HCT116 (cell line): ENCODE measurements at regions not wholly inside any gene's neighbourhood (a gene's known extent, or its start where the extent isn't known, plus 50 kb on each side); places are given as distances from the start of the nearest gene placed in this dataset.

Source experiments
- ATAC-seq: fragments of 200-7000 bp; cut with Tn5 transposase; 2 replicates; pipeline ENCODE4 v1.9.1; 2020; ENCODE audit warnings: mild to moderate bottlenecking, moderate library complexity
- BruUV-seq: library from RNA; stranded (reverse); fragments of 400-500 nt; replicated peaks from 2 replicates; lab custom pipeline; 2021; lab: Mats Ljungman, UMichigan
- CTCF ChIA-PET: fragments of 300-600 bp; sonication (Branson Sonifier 250); formaldehyde crosslinking; loops from one replicate; lab custom pipeline; 2021; ENCODE audit warnings: antibody characterized with exemption; lab: Charles Lee
- POLR2A ChIA-PET: fragments of 300-600, 350-600 bp; sonication (Branson Sonifier 250); formaldehyde crosslinking; loops from one replicate; lab custom pipeline; 2021; ENCODE audit warnings: antibody characterized with exemption; lab: Charles Lee
- RAD21 ChIA-PET, 2 experiments: fragments of 300-600 bp; sonication (Branson Sonifier 250); formaldehyde crosslinking; loops; one replicate each; lab custom pipeline; 2023; ENCODE audit warnings: low total read pairs in 2 of 2; ENCODE audit not compliant: uncharacterized antibody in 2 of 2, unreplicated experiment in 2 of 2, low non-redundant PET in 1 of 2; lab: Charles Lee
- DNase-seq: peaks from one replicate; pipeline ENCODE4 v3.0.0-alpha.2; 2010; ENCODE audit warnings: low read depth, low spot score
- H2AFZ ChIP-seq: fragments of 200-600 bp; shearing (Covaris generic), sonication (generic); 2 replicates; pipeline ENCODE4 v1.6.1; 2017; ENCODE audit warnings: low read depth, mixed run types, mixed read lengths, antibody characterized with exemption, low read length; ENCODE audit not compliant: poor library complexity, severe bottlenecking
- H3K27ac ChIP-seq: 2 replicates; pipeline ENCODE4 v1.5.1; 2012; ENCODE audit warnings: low read depth, low read length
- H3K27me3 ChIP-seq: fragments of 200-600 bp; sonication (generic); 2 replicates; pipeline ENCODE4 v1.6.1; 2016; ENCODE audit warnings: mixed run types, low read length, mixed read lengths; ENCODE audit not compliant: insufficient read depth
- H3K36me3 ChIP-seq, 2 experiments: fragments of 200-500 bp in 1 of 2; fragments of 200-600 bp in 1 of 2; sonication (Bioruptor generic) in 1 of 2; sonication (generic) in 1 of 2; 2 replicates each; pipeline versions ENCODE4 v1.5.1 to v1.6.1; 2014 to 2016; ENCODE audit warnings: low read length in 2 of 2, inconsistent platforms in 1 of 2, mixed read lengths in 1 of 2, mixed run types in 1 of 2; ENCODE audit not compliant: insufficient read depth in 2 of 2, control insufficient read depth in 1 of 2
- H3K4me1 ChIP-seq, 2 experiments: fragments of 200-600 bp in 1 of 2; sonication (generic) in 1 of 2; 2 replicates each; pipeline versions ENCODE4 v1.5.1 to v1.6.1; 2012 to 2017; ENCODE audit warnings: low read length in 2 of 2, inconsistent platforms in 1 of 2, mild to moderate bottlenecking in 1 of 2, mixed read lengths in 1 of 2, mixed run types in 1 of 2, moderate library complexity in 1 of 2; ENCODE audit not compliant: insufficient read depth in 2 of 2, control insufficient read depth in 1 of 2
- H3K4me2 ChIP-seq: fragments of 200-600 bp; sonication (generic); 2 replicates; pipeline ENCODE4 v1.6.1; 2017; ENCODE audit warnings: mixed run types, low read length, mixed read lengths
- H3K4me3 ChIP-seq, 2 experiments: fragments of 200-600 bp in 1 of 2; sonication (generic) in 1 of 2; replicated peaks in 1 of 2; 2 replicates each; pipeline ENCODE4 v1.5.1; 2011 to 2016; ENCODE audit warnings: low read length in 2 of 2, control low read depth in 1 of 2, low read depth in 1 of 2, mild to moderate bottlenecking in 1 of 2, mixed read lengths in 1 of 2, mixed run types in 1 of 2
- H3K79me2 ChIP-seq: fragments of 200-600 bp; sonication (generic); 2 replicates; pipeline ENCODE4 v1.6.1; 2017; ENCODE audit warnings: mild to moderate bottlenecking, mixed run types, low read length, moderate library complexity, mixed read lengths; ENCODE audit not compliant: insufficient read depth
- H3K9ac ChIP-seq: fragments of 200-600 bp; sonication (generic); 2 replicates; pipeline ENCODE4 v1.6.1; 2016; ENCODE audit warnings: low read length, mixed read lengths
- H3K9me2 ChIP-seq: fragments of 200-600 bp; sonication (generic), shearing (Covaris generic); 2 replicates; pipeline ENCODE4 v1.6.1; 2017; ENCODE audit warnings: mixed run types, mild to moderate bottlenecking, moderate library complexity; ENCODE audit not compliant: insufficient read depth
- H3K9me3 ChIP-seq, 2 experiments: fragments of 200-500 bp in 1 of 2; fragments of 200-600 bp in 1 of 2; sonication (Bioruptor generic) in 1 of 2; sonication (generic) in 1 of 2; 2 replicates each; pipeline ENCODE4 v1.6.1; 2014 to 2017; ENCODE audit warnings: low read length in 2 of 2, mixed read lengths in 2 of 2, inconsistent platforms in 1 of 2, low read depth in 1 of 2, mild to moderate bottlenecking in 1 of 2, mixed run types in 1 of 2, moderate library complexity in 1 of 2; ENCODE audit not compliant: control insufficient read depth in 1 of 2, insufficient read depth in 1 of 2
- H4K20me1 ChIP-seq: fragments of 200-600 bp; sonication (generic), shearing (Covaris generic); 2 replicates; pipeline ENCODE4 v1.6.1; 2017; ENCODE audit warnings: mixed run types, mild to moderate bottlenecking, moderate library complexity; ENCODE audit not compliant: insufficient read depth
- ATF3 ChIP-seq: IDR thresholded peaks from 2 replicates; pipeline ENCODE4 v1.6.1; 2012
- ELF1 ChIP-seq: IDR thresholded peaks from 2 replicates; pipeline ENCODE4 v1.6.1; 2012; ENCODE audit warnings: low read depth, borderline replicate concordance
- EZH2 ChIP-seq: fragments of 200-600 bp; sonication (generic); IDR thresholded peaks from 2 replicates; pipeline ENCODE4 v1.6.1; 2017; ENCODE audit warnings: antibody characterized with exemption, mixed run types
- JUND ChIP-seq: IDR thresholded peaks from 2 replicates; pipeline ENCODE4 v1.6.1; 2012
- SIN3A ChIP-seq: IDR thresholded peaks from 2 replicates; pipeline ENCODE4 v1.6.1; 2012; ENCODE audit warnings: low read depth
- SRF ChIP-seq: IDR thresholded peaks from 2 replicates; pipeline ENCODE4 v1.6.1; 2012; ENCODE audit warnings: low read depth
- TCF7L2 ChIP-seq: IDR thresholded peaks from 2 replicates; pipeline ENCODE4 v1.7.0; 2011; ENCODE audit warnings: borderline replicate concordance, inconsistent platforms; ENCODE audit not compliant: insufficient read depth, insufficient read length; ENCODE audit errors: extremely low read depth
- ZBTB33 ChIP-seq: IDR thresholded peaks from 2 replicates; pipeline ENCODE4 v1.6.1; 2011; ENCODE audit warnings: mild to moderate bottlenecking, low read length, moderate library complexity; ENCODE audit not compliant: insufficient replicate concordance; ENCODE audit errors: extremely low read depth
- intact Hi-C: fragments of 100-400 bp; cut with micrococcal nuclease; formaldehyde crosslinking; loops from 2 replicates; pipeline ENCODE4 v1.10.0; 2022

- RAD21 ChIA-PET, result no interaction called here
- no peak for DNase-seq
Observed at GRCh38 chr18:39345321-39345720, 1779.7 kb upstream of the CELF4 start.

GRCh38 chr18:39344487-39344886 is 1778.9 kb upstream of the CELF4 start:
- no peak overlapping the region for H3K27ac ChIP-seq
- no peak overlapping the region for H3K4me2 ChIP-seq
- ChIA-PET CTCF (no interaction called here), RAD21 (no interaction called here), POLR2A (no interaction called here)
- BruUV-seq, result no TSS peak
- H3K36me3 ChIP-seq, result no peaks in the 10 kb centered on the region
- intact Hi-C loops, result no loop called here
- no peak overlapping the region for H3K4me3 ChIP-seq
- no peaks in the 10 kb centered on the region for H3K4me1 ChIP-seq
- H3K27me3 ChIP-seq, result no peaks in the 10 kb centered on the region
- H3K79me2 ChIP-seq, result no peaks in the 10 kb centered on the region
- H3K9me2 ChIP-seq, result no peaks in the 10 kb centered on the region
- no peak overlapping the region for H2AFZ ChIP-seq
- H3K9me3 ChIP-seq, result peaks cover 0 to 4% of the 10 kb centered on the region in 2 experiments; a peak in 1 of 4 replicates
- TF ChIP-seq SIN3A (no peak), ATF3 (no peak), SRF (no peak), ELF1 (no peak), TCF7L2 (no peak), ZBTB33 (no peak)
- H3K9ac ChIP-seq, result no peak overlapping the region
- no peaks in the 10 kb centered on the region for H4K20me1 ChIP-seq
- no peak for ATAC-seq
- DNase-seq, result no peak

More at GRCh38 chr18:39345321-39345720, 1779.7 kb upstream of the CELF4 start:
- H3K9ac ChIP-seq, result no peak overlapping the region
- intact Hi-C loops, result no loop called here
- no peak overlapping the region for H3K27ac ChIP-seq
- no peaks in the 10 kb centered on the region for H3K4me1 ChIP-seq
- no peaks in the 10 kb centered on the region for H3K36me3 ChIP-seq
- no peak overlapping the region for H3K4me3 ChIP-seq
- CTCF ChIA-PET, result no interaction called here
- BruUV-seq, result no TSS peak
- peaks cover 0 to 4% of the 10 kb centered on the region in 2 experiments; a peak in 1 of 4 replicates for H3K9me3 ChIP-seq
- no peaks in the 10 kb centered on the region for H3K9me2 ChIP-seq
- ATAC-seq, result no peak
- TF ChIP-seq JUND, result no peak
- TF ChIP-seq EZH2, result no peak
- H3K27me3 ChIP-seq, result no peaks in the 10 kb centered on the region
- no peak overlapping the region for H2AFZ ChIP-seq
- H4K20me1 ChIP-seq, result no peaks in the 10 kb centered on the region
- H3K79me2 ChIP-seq, result no peaks in the 10 kb centered on the region
- POLR2A ChIA-PET, result no interaction called here
- H3K4me2 ChIP-seq, result no peak overlapping the region
